SKM-1 treated with dmso at 0.1 percent for 144 hours (cell line): ENCODE measurements at regions not wholly inside any gene's neighbourhood (a gene's known extent, or its start where the extent isn't known, plus 50 kb on each side); places are given as distances from the start of the nearest gene placed in this dataset.
"Not testable (repeated sequence)": the region's sequence is repeated elsewhere in the genome, so short reads cannot be mapped to it uniquely, and the experiment has no call there.

ENCODE experiments used
- DNase-seq: peaks from one replicate; lab custom pipeline; 2025; ENCODE audit not compliant: unreplicated experiment; lab: John Stamatoyannopoulos, UW

DNA sequence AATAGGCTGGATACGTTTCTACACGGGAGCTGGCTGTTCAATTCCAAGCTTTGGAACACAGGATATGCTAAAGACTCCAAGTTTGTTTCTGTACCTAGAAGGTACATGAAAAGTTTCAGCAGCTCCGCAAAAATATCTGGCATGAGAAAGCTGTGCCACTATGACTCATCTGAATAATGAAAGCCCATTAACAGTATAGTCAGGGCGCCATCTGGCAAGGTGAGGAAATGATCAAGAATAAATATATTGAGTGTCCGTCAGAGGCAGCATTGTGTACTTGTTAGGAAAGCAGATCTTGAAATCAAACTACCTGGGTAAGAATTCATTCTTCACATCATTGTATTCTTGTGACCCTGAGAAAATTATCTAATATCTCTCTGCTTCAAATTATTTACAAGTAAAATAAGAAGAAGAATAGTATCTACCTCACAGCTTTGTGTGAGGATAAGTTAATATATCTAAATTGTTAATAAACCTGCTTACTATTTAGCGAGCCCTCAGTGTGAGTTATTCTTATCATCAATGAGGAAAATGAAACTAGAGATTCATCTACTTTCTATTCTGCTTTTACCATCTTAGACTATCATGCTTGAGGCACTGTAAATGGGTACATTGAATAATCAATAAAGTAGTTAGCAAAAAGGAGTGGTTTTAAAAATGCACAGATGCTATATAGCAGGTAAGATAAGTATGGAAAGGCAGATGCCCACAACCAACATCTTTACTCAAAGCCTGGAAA lies 53.5 kb downstream of the FSCB start:
- DNase-seq = no peak

DNA sequence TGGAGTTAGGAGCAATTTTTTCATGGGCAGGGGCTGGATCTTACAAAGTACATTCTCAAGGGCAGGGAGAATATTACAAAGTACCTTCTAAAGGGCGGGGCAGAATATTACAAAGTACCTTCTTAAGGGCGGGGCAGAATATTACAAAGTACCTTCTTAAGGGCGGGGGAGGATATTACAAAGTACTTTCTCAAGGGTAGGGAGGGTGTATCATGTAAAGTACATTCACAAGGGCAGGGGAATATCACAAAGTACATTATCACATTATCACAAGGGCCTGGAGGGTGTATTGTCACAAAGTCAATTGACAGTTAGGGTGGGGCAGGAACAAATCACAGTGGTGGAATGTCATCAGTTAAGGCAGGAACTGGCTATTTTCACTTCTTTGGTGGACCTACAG lies 56.9 kb downstream of the FSCB start:
- not testable (repeated sequence) for DNase-seq

DNA sequence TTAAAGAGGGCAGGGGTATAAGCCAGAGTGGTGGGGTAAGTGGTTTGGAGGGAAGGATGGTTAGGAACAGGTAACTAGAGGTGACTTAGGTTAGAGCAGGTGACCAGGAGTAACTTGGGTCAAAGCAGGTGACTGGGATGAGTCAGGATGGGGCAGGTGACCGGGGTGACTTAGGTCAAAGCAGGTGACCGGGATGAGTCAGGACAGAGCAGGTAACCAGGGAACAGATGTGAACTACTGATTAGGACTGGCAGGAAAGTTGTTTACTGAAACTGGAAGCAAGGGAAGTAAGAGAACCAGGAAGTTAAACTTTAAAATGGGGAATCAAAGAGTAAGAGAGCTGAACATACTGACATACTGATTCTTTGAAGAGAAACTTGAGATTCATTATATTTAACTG lies 57.4 kb downstream of the FSCB start:
- DNase-seq = no peak

DNA sequence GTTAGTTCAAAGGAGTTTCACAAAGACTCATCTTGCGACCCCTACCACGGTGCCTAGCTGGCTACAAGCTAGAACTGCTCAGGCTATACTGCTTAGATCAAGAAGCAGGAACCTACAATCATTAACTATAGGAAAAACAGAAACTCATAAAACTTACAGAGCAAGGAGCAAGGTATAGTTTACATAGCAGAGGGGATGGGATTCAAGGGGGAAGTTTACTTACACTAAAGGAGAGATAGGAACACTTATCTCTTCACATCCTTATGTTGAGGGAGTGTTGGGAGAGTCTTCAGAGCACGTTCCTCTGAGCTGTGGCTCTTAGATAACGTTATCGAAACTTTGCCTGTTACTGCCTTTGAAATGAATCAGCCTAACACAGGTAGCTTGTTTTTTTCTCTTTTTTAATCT lies 58.1 kb downstream of the FSCB start:
- DNase-seq = no peak

DNA sequence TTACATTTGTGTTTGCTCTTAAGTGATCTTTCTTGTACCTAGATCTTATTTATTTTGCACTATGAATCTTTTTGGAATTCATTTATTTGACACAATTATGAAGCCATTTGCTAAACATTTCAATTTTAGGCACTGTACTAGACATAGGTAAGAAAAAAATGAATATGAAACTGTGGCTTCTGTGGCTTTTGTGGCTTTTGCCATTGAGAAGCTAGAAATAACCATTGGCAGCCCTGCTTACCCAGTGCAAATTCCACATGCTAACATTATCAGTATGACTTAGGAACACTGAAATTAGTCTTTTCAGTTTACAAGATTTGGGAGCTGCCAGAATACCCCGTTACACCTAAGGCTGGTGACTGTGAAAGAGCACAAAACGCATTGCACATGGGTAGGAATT lies 60.1 kb downstream of the FSCB start:
- no peak for DNase-seq

DNA sequence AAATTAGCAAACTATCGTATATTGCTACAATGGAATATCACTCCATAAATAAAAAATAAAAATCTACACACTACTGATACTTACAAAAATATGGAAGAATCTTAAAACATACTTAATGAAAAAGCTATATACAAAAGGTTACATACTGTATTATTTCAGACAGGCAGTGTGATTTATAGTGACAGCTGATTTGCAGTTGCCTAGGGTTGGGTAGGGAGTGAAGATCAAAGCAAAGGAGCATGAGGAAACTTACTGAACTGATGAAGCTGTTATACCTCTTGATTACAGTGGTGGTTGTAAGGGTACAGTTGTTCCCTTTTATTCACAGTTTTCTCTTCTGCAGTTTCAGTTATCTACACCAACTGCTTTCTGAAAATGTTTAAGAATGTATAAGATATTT lies 62.6 kb downstream of the FSCB start:
- no peak for DNase-seq

DNA sequence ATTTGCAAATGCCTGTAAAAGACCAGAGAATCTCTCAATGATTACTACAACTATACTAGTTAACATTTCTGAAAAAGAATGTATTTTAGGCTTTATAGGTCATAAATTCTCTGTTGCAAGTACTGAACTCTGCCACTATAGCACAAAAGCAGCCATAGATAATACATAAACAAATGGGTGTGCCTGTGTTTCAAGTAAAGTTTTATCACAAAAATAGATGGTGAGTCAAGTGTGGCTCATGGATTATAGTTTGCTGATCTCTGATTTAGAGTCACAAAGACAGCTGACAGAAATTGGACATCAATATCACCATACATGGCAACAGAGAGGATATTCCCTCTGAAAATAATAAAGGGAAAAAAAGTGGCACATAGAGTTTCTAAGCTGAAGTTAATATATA lies 68.1 kb downstream of the FSCB start:
- no peak for DNase-seq

DNA sequence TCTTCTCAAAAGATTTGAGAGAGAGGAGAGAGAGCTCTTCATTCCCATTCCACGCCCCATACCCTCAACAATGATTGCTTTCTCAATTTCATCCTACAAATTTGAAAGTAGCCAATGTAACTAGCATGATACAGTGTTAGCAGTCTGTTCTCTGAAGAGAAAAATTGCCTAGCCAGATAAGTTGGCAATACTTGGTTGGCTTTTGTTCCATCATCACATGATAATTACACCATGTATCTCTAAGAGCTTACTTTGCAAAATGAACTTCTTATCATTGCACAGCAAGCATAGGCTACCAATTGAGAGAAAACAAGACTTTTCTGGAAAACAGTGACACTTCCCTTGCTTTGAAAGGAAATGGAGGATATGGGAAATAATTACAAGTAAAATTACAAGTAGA lies 68.9 kb downstream of the FSCB start:
- DNase-seq = no peak

DNA sequence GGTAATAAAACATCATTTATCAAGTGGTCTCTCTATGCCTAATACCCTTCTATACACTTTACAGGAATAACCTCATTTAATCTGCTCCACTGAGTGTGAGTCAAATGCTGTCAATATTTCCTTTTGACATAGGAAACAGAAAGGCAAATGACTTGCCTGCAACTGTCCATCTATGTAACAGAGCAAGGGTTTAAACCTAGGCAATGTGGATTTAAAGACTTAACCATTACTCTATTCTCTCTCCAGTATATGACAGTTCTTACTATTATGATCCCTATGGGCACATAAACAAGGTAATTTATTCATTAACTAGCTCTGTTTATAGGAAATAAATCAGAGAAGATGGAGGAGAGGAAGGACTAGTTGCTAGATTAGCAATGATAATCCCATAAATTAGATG lies 70.6 kb downstream of the FSCB start:
- DNase-seq = no peak

DNA sequence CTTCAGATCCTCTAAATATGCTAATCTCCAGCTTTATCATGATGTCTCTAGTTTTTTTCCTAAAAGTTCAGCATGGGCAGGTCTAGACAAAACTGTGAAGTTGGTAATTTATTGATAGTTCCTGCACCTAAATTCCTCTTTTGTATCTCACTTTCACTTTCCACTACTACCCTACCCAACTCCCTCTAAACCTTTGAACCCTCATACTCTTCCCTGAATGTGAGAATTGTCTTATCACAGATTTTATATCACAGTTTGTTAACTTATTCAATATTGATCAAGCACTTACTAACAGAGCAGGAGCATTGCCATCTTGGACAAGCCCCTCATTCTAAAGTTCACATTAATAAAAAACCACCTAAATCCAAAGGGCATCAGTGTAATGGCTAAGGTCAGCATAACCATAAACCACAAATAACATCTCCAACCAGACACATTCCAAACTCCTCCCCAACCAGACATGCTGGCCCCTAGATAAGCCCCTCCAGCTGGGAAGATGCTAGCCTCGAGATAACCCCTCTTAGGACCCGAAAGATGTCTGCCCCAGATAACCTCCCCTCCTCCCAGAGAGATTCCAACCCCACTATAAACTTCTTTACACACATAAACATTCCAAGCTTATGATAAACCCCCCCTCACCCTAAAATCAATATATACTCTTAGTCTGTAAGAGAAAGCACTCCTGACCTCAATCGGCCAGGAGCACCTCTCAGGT lies 78.7 kb downstream of the FSCB start:
- DNase-seq = no peak

DNA sequence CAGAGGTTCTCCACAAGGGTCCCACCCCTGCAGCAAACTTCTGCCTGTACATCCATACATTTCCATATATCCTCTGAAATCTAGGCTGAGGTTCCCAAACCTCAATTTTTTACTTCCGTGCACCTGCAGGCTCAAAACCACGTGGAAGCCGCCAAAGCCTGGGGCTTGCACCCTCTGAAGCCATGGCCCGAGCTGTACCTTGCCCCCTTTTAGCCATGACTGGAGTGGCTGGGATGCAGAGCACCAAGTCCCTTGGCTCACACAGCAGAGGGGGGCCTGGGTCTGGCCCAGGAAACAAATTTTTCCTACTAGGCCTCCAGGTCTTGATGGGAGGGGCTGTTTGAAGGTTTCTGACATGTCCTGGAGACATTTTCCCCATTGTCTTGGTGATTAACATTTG lies 84.4 kb downstream of the FSCB start:
- DNase-seq = no peak

DNA sequence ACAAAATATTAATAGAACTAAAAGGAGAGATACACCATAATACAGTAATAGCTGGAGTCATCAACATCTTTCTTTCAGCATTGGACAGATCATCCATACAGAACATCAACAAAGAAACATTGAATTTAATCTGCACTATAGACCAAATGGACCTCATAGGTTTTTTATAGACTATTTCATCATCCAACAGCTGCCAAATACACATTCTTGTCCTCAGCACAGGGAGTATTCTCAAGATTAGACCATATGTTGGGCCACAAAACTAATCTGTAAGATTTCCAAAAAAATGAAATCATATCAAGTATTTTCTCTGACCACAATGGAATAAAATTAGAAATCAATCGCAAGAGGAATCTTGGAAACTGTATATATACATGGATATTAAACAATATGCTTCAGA lies 86.9 kb downstream of the FSCB start:
- no peak for DNase-seq

DNA sequence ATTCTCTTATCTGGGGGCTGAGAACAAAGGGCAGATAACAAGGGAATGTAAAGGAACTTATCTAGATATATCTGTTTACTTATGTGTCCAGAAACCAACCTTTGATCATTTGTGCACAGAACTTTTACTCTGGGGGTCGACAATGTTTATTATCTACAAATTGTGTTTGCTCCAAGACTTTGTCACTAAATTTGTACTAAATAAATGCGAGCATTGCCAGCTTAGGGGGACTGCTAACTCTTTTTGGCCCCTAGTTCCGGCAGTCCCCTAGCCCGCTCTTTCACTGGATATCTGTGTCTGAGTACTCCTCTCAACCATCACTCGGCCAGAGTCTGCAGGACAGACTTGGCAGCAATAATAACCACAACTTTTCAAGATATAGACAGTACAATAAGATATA lies 88.2 kb downstream of the FSCB start:
- no peak for DNase-seq

DNA sequence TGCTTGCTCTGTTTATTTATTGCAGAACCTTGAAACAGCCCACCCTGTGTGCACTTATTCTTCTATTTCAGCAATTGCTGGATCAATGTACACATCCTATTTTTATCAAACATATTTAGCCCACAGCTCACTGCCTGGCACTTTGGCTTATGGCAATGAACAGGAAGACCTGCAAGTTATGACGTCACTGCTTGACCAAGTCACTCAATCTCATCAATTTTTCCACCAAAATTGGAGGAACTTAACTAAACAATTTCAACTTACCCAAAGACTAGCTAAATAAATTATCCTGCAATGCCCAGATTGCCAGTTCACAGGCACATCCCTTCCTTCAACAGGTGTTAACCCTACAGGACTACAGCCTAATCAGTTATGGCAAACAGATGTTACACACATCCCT lies 89.3 kb downstream of the FSCB start:
- DNase-seq = no peak

DNA sequence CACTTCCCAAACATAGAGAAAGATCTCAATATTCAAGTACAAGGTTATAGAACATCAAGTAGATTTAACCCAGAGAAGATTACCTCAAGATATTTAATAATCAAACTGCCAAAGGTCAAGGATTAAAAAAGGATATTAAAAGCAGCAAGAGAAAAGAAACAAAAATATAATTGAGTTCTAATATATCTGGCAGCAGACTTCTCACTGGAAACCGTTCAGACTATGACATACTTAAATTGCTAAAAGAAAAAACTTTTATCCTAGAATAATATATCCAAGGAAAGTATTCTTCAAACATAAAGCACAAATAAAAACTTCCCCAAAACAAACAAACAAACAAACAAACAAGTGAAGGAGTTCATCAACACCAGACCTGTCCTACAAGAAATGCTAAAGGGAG lies 92.4 kb downstream of the FSCB start:
- DNase-seq = no peak

DNA sequence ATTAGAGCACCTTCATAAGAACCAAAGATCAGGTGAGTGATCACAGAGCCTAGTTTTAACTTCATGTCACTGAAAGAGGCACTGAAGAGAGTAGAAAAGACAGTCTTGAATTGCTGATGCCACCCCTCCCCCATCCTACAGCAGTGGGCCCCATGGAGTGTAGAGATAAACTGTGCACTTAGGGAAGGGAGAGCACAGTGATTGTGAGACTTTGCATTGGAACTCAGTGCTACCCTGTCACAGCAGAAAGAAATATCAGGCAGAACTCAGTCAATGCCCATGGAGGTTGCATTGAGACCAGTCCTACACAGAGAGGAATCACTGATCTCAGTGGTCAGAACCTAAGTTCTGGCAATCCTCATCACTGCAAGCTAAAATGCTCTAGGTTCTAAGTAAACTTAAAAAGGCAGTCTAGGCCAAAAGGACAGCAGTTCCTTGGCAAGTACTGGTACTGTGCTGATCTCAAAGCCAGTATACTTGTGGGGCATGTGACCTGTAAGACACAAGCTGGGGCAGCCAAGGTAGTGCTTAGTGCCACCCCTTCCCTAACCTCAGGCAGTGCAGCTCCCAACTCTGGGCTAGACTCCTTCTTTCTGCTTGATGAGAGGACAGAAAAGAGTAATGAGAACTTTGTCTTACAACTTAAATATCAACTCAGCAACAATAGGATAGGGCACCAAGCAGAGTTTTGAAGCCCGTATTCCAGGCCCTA lies 94.1 kb downstream of the FSCB start:
- DNase-seq = no peak

DNA sequence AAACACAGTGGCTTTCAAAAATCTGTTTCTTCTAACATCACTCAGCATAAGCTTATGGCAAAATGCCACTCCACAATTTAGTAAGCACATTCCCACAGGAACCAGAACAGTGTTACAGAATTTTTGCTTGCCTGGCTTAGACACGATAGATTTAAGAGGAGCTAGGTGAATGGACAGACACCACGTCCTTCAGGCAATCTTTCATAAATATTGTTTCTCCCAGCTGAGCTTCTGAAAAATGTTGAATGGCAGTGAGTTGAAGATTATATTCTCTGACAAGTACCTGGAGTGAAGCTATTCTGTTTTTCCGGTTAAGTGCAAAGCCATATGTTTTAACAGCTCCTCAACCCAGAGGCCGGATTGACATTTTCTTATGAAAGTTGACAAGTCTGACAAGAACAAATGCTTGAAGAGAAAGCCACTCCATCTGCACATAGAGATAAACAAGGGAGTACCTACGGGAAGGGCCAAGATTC lies 102.0 kb downstream of the FSCB start:
- DNase-seq = no peak

DNA sequence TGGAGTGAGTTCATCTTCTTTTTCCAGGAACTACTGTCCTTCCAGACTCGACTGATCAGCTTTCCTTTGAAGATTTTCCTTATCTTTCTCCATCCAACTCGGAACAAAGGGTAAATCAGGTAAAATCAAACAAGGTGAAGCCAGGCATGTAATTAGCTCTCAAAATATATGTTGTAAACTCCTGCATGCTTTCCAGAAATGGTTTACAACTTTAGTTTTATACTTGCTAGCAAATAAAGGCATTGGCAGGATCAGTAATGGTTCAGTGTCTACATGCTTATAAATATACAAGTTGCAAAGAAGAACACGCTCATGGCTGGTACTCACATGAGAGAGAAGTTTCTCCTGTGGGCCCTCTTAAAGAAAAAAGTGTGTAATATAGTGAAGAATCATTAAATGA lies 102.5 kb downstream of the FSCB start:
- DNase-seq = no peak

DNA sequence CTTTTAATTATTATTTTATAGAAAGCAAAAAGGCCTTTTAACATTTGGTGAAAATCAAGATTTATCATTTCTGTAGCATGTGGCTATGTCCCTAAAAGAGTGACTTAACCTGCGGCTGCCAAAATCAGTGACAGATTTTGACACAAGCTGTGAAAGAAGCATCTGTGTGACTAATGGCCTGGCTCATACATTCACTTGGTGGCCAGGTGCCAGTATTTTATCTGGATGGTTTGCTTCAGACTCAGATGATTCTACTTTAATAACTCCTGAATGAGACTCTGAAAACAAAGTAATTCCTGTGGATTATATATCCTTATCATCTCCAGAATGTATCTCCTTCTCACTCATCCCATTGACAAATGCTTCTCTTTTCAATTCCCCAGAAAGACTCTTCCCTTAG lies 103.0 kb downstream of the FSCB start:
- no peak for DNase-seq

DNA sequence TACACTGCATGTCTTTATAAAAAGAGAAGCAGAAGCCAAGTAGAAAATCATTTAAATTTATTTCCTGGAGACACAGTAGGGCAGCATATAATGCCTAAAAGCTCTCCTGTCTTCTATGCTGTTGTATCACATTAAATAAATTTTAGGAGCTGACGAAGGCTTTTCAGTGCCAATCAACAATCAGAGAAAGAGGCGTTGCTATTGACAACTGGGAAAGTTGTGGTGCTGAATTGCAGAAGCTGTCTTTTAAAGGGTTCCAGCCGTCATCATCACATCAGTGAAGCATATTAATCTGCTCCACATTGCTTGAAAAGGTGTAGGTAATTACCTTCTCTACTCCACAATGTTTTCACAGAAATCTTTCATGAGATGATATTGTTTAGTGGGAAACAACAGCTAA lies 103.9 kb downstream of the FSCB start:
- no peak for DNase-seq

DNA sequence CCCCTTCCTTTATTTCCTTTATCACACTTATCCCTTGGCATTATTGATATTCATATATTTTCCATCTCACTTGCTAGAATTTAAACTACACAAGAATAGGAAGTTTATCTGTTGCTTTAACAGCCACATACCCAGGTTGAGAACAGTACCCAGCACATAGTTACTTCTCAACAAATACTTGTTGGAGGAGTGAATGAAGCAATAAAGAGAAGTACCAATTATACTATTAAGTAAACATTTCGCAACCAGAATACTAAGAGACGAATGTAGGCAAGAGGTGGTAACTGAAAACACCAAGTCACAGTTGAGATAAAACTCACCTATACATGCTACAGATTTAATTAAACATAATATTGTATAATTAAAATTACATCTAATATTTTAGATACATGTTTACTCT lies 110.9 kb downstream of the FSCB start:
- DNase-seq = no peak

DNA sequence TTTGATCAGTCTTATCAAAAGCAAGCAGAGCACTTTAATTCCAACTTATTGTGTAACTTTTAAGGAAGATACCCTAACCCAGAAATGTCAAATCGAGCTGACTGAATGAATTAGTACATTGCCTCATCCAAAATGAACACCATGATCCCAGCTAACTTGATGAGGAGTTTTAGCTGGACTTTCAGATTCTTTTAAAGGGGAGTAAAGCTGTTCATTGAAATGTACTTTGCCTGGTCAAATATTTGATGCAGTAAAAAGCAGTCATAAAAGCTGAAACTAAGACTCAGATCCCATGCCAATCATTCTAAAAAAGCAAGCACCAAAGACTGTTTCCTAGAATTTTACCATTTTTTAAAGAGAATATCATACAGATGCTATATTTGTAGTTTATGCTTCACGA lies 114.1 kb downstream of the FSCB start:
- DNase-seq = no peak
